Bronchial epithelial cell (primary cell): ENCODE measurements at regions not wholly inside any gene's neighbourhood (a gene's known extent, or its start where the extent isn't known, plus 50 kb on each side); places are given as distances from the start of the nearest gene placed in this dataset.

ENCODE experiments used
- DNase-seq: peaks from one replicate; pipeline ENCODE4 v3.0.0-alpha.2; 2010; ENCODE audit warnings: low read depth
- FAIRE-seq: peaks from 2 replicates; lab custom pipeline; 2011; peaks lifted over from hg19 to GRCh38; lab: Jason Lieb, UNC
- H3K27me3 ChIP-seq: 2 replicates; pipeline ENCODE4 v1.5.1; 2011; ENCODE audit warnings: low read length; ENCODE audit not compliant: control insufficient read depth, insufficient read depth
- H3K36me3 ChIP-seq: 2 replicates; pipeline ENCODE4 v1.5.1; 2011; ENCODE audit warnings: low read length; ENCODE audit not compliant: control insufficient read depth, insufficient read depth
- H3K4me3 ChIP-seq: 2 replicates; pipeline ENCODE4 v1.5.1; 2011; ENCODE audit warnings: mild to moderate bottlenecking, low read depth, low read length, control low read depth
- CTCF ChIP-seq: IDR thresholded peaks from 2 replicates; pipeline ENCODE4 v1.5.1; 2011; ENCODE audit warnings: mild to moderate bottlenecking, moderate library complexity, low read length, control low read depth, inconsistent platforms; ENCODE audit not compliant: insufficient read depth, severe bottlenecking

GRCh38 chr2:172276961-172277360, 150.4 kb upstream of the ITGA6 start:
- Histone ChIP-seq H3K27me3 (no peaks in the 10 kb centered on the region), H3K4me3 (no peak overlapping the region), H3K36me3 (no peaks in the 10 kb centered on the region)
- DNase-seq: no peak
- FAIRE-seq: no peak
- TF ChIP-seq CTCF: no peak

GRCh38 chr2:172278667-172279066, 148.7 kb upstream of the ITGA6 start:
- TF ChIP-seq CTCF: no peak
- FAIRE-seq: no peak

GRCh38 chr2:172279214-172279613, 148.2 kb upstream of the ITGA6 start:
- no peak for DNase-seq
- H3K36me3 ChIP-seq: no peaks in the 10 kb centered on the region
- no peak overlapping the region for H3K4me3 ChIP-seq
- no peak for TF ChIP-seq CTCF
- FAIRE-seq: no peak
- no peaks in the 10 kb centered on the region for H3K27me3 ChIP-seq

More at GRCh38 chr2:172278667-172279066, 148.7 kb upstream of the ITGA6 start:
- H3K36me3 ChIP-seq: no peaks in the 10 kb centered on the region
- no peak for DNase-seq
- no peaks in the 10 kb centered on the region for H3K27me3 ChIP-seq
- no peak overlapping the region for H3K4me3 ChIP-seq

- no peak overlapping the region for H3K4me3 ChIP-seq
- H3K27me3 ChIP-seq: no peaks in the 10 kb centered on the region
- DNase-seq (peak; percentile 55), FAIRE-seq (no peak)
- no peaks in the 10 kb centered on the region for H3K36me3 ChIP-seq
- peak; percentile 12 for TF ChIP-seq CTCF
Measured at GRCh38 chr2:172279813-172280212, 147.6 kb upstream of the ITGA6 start.

GRCh38 chr2:172280571-172281361, 146.6 kb upstream of the ITGA6 start:
- H3K4me3 ChIP-seq: no peak overlapping the region
- FAIRE-seq: no peak
- DNase-seq: no peak
- H3K27me3 ChIP-seq: no peaks in the 10 kb centered on the region
- no peaks in the 10 kb centered on the region for H3K36me3 ChIP-seq
- TF ChIP-seq CTCF: no peak
